HG03097 (cell line): ENCODE measurements at regions not wholly inside any gene's neighbourhood (a gene's known extent, or its start where the extent isn't known, plus 50 kb on each side); places are given as distances from the start of the nearest gene placed in this dataset.
"Not testable (repeated sequence)": the region's sequence is repeated elsewhere in the genome, so short reads cannot be mapped to it uniquely, and the experiment has no call there.

Source experiments
- ATAC-seq: cut with Tn5 transposase; IDR thresholded peaks from one replicate; pipeline ENCODE4 v1.9.1; 2021; ENCODE audit not compliant: unreplicated experiment, low FRiP score

- ATAC-seq: no peak
These were observed 1293.0 kb upstream of the EPHA6 start for GRCh38 chr3:95521396-95521795.

GRCh38 chr3:95522449-95522848, 1291.9 kb upstream of the EPHA6 start:
- ATAC-seq: no peak

- ATAC-seq: no peak
These were observed 1274.4 kb upstream of the EPHA6 start for GRCh38 chr3:95539950-95540483.

- no peak for ATAC-seq
These were observed 1248.9 kb upstream of the EPHA6 start for GRCh38 chr3:95565502-95565901.

- no peak for ATAC-seq
These were observed 1247.0 kb upstream of the EPHA6 start for GRCh38 chr3:95567346-95567745.

- no peak for ATAC-seq
These were observed 1227.6 kb upstream of the EPHA6 start for GRCh38 chr3:95586754-95587153.

GRCh38 chr3:95587641-95588040, 1226.8 kb upstream of the EPHA6 start:
- not testable (repeated sequence) for ATAC-seq

- no peak for ATAC-seq
These were observed 1225.9 kb upstream of the EPHA6 start for GRCh38 chr3:95588473-95588872.

- ATAC-seq: no peak
These were observed 1218.8 kb upstream of the EPHA6 start for GRCh38 chr3:95595416-95596075.

GRCh38 chr3:95607926-95608325, 1206.5 kb upstream of the EPHA6 start:
- no peak for ATAC-seq

GRCh38 chr3:95609411-95609810, 1205.0 kb upstream of the EPHA6 start:
- no peak for ATAC-seq

- no peak for ATAC-seq
These were observed 1201.8 kb upstream of the EPHA6 start for GRCh38 chr3:95612611-95613010.

GRCh38 chr3:95613993-95614392, 1200.4 kb upstream of the EPHA6 start:
- ATAC-seq: no peak

- no peak for ATAC-seq
These were observed 1198.6 kb upstream of the EPHA6 start for GRCh38 chr3:95615592-95616310.

GRCh38 chr3:95626107-95626506, 1188.3 kb upstream of the EPHA6 start:
- no peak for ATAC-seq

- ATAC-seq: no peak
These were observed 1187.1 kb upstream of the EPHA6 start for GRCh38 chr3:95627293-95627692.

GRCh38 chr3:95627697-95628096, 1186.7 kb upstream of the EPHA6 start:
- no peak for ATAC-seq

- no peak for ATAC-seq
These were observed 1184.6 kb upstream of the EPHA6 start for GRCh38 chr3:95629802-95630201.

- ATAC-seq: no peak
These were observed 1169.1 kb upstream of the EPHA6 start for GRCh38 chr3:95645291-95645690.

- ATAC-seq: no peak
These were observed 1159.6 kb upstream of the EPHA6 start for GRCh38 chr3:95654570-95655362.

- ATAC-seq: no peak
These were observed 1158.9 kb upstream of the EPHA6 start for GRCh38 chr3:95655363-95655986.
